Muscle of leg (tissue), 3 donors: ENCODE measurements at regions not wholly inside any gene's neighbourhood (a gene's known extent, or its start where the extent isn't known, plus 50 kb on each side); places are given as distances from the start of the nearest gene placed in this dataset.

ENCODE experiments used
- DNase-seq: peaks from one replicate; pipeline ENCODE4 v3.0.0; 2013
- H3K27ac ChIP-seq: one replicate; pipeline ENCODE4 v1.5.1; 2013; ENCODE audit warnings: mild to moderate bottlenecking, low read length, control low read depth
- H3K27me3 ChIP-seq: one replicate; pipeline ENCODE4 v1.6.1; 2013; ENCODE audit warnings: low read length; ENCODE audit not compliant: control insufficient read depth, insufficient read depth
- H3K36me3 ChIP-seq: one replicate; pipeline ENCODE4 v1.6.1; 2013; ENCODE audit warnings: low read length; ENCODE audit not compliant: control insufficient read depth, insufficient read depth
- H3K4me1 ChIP-seq: one replicate; pipeline ENCODE4 v1.6.1; 2013; ENCODE audit warnings: low read length; ENCODE audit not compliant: control insufficient read depth, insufficient read depth
- H3K4me3 ChIP-seq: one replicate; pipeline ENCODE4 v1.5.1; 2013; ENCODE audit warnings: low read length, control low read depth
- H3K9me3 ChIP-seq: replicated peaks from 2 replicates; pipeline ENCODE4 v1.6.1; 2013; ENCODE audit warnings: low read depth, low read length; ENCODE audit not compliant: control insufficient read depth
- WGBS: methylation state at CpG from one replicate; pipeline ENCODE4 v1.1.5; 2013; ENCODE audit warnings: missing lambda C conversion rate; ENCODE audit not compliant: insufficient coverage; 5-methylcytosine and 5-hydroxymethylcytosine counted together

DNA sequence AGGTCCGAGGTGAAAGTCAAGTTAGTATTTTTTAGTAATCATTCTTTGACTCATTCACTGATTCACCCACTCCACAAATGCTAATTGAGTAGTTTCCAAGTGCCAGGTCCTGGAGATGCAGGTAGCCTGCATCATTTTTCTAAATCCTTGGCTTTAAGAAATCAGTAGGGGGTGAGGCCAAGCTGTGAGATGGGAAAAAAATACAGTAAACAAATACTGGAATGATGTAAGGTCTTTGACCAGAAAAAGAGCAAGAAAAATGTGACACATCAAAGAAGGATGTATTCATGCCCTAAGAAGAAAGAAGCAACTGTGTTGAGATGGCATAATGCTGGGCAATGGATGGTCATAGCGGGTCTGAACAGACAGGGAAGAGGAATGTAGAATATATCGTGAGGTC is 1386.6 kb downstream of the PCDH7 start:
- no peaks in the 10 kb centered on the region for H3K27me3 ChIP-seq
- H3K27ac ChIP-seq = no peak overlapping the region
- no peak for DNase-seq
- no peaks in the 10 kb centered on the region for H3K4me1 ChIP-seq
- no peaks in the 10 kb centered on the region for H3K9me3 ChIP-seq
- H3K36me3 ChIP-seq = no peaks in the 10 kb centered on the region
- no peak overlapping the region for H3K4me3 ChIP-seq
- no CpG with 5 or more reads among the region's 3 CpGs for WGBS

DNA sequence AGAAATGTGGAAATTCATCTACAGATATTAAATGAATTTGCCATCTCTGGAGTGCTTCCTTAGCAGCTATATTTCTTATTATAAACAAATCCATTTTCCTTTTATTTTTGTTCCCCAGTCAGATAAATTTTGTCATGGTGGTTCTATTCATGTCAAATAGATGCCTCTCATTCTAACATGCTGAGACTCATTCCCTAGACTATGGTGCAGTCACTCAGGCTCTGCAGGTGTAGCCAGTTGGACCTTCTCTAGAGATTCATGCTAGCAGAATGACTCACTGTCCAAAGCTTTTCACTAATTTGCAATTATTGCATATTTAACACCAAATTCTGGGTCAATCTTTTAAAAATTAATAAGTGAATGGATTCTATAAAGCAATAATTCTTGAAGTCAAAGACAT is 1392.7 kb downstream of the PCDH7 start:
- Histone ChIP-seq H3K36me3 (no peaks in the 10 kb centered on the region), H3K9me3 (no peaks in the 10 kb centered on the region), H3K27me3 (no peaks in the 10 kb centered on the region), H3K27ac (no peak overlapping the region), H3K4me3 (no peak overlapping the region), H3K4me1 (no peaks in the 10 kb centered on the region)
- no peak for DNase-seq

- Histone ChIP-seq H3K9me3 (no peaks in the 10 kb centered on the region), H3K4me1 (no peaks in the 10 kb centered on the region), H3K27me3 (no peaks in the 10 kb centered on the region), H3K36me3 (no peaks in the 10 kb centered on the region), H3K27ac (no peak overlapping the region), H3K4me3 (no peak overlapping the region)
- peak; percentile 14 for DNase-seq
- 60% methylated on average over 1 of the region's 3 CpGs for WGBS
Observed at GRCh38 chr4:32117693-32118092, 1397.5 kb downstream of the PCDH7 start.

GRCh38 chr4:32119907-32120306 is 1399.7 kb downstream of the PCDH7 start:
- Histone ChIP-seq H3K36me3 (no peaks in the 10 kb centered on the region), H3K4me3 (no peak overlapping the region), H3K9me3 (no peaks in the 10 kb centered on the region), H3K27ac (no peak overlapping the region), H3K4me1 (no peaks in the 10 kb centered on the region), H3K27me3 (no peaks in the 10 kb centered on the region)
- no peak for DNase-seq
- no CpG with 5 or more reads among the region's 1 CpG for WGBS

GRCh38 chr4:32128549-32128948 is 1408.4 kb downstream of the PCDH7 start:
- Histone ChIP-seq H3K27ac (no peak overlapping the region), H3K4me1 (no peaks in the 10 kb centered on the region), H3K36me3 (no peaks in the 10 kb centered on the region), H3K4me3 (no peak overlapping the region), H3K9me3 (no peaks in the 10 kb centered on the region), H3K27me3 (no peaks in the 10 kb centered on the region)
- DNase-seq = no peak
- WGBS = no CpG with 5 or more reads among the region's 4 CpGs

GRCh38 chr4:32129967-32130366 is 1409.8 kb downstream of the PCDH7 start:
- Histone ChIP-seq H3K36me3 (no peaks in the 10 kb centered on the region), H3K4me1 (no peaks in the 10 kb centered on the region)

GRCh38 chr4:32133141-32133540 is 1413.0 kb downstream of the PCDH7 start:
- Histone ChIP-seq H3K4me1 (no peaks in the 10 kb centered on the region), H3K36me3 (no peaks in the 10 kb centered on the region), H3K4me3 (no peak overlapping the region), H3K27ac (no peak overlapping the region), H3K9me3 (no peaks in the 10 kb centered on the region), H3K27me3 (no peaks in the 10 kb centered on the region)
- WGBS = no CpG with 5 or more reads among the region's 1 CpG
- DNase-seq = no peak

More at GRCh38 chr4:32129967-32130366, 1409.8 kb downstream of the PCDH7 start:
- no peak for DNase-seq
- WGBS = no CpG with 5 or more reads among the region's 2 CpGs
- H3K27me3 ChIP-seq = no peaks in the 10 kb centered on the region
- H3K9me3 ChIP-seq = no peaks in the 10 kb centered on the region
- H3K27ac ChIP-seq = no peak overlapping the region
- no peak overlapping the region for H3K4me3 ChIP-seq

GRCh38 chr4:32133734-32134133 is 1413.6 kb downstream of the PCDH7 start:
- Histone ChIP-seq H3K27me3 (no peaks in the 10 kb centered on the region), H3K4me1 (no peaks in the 10 kb centered on the region), H3K9me3 (no peaks in the 10 kb centered on the region), H3K4me3 (no peak overlapping the region), H3K27ac (no peak overlapping the region), H3K36me3 (no peaks in the 10 kb centered on the region)
- DNase-seq = no peak

DNA sequence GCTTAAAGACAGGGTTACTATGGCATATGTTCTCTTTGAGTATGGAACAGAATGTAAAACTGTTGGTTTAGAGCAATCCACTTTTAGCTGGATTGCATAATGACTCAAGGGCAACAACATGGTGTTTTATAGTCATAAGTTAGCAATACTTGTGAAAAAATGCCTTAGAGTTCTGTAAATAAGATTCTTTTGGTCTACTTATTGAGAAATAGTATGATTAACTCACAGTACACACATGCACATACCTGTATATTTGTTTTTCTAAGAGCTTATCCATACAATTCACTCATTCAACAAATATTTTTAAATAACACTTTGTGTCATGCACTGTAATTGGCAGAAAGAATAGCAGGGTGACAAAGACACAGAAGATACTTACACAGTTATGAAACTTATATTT is 1415.5 kb downstream of the PCDH7 start:
- DNase-seq = no peak
- H3K27me3 ChIP-seq = no peaks in the 10 kb centered on the region
- H3K9me3 ChIP-seq = no peaks in the 10 kb centered on the region
- no peaks in the 10 kb centered on the region for H3K36me3 ChIP-seq
- H3K27ac ChIP-seq = no peak overlapping the region
- no peaks in the 10 kb centered on the region for H3K4me1 ChIP-seq
- H3K4me3 ChIP-seq = no peak overlapping the region

- no peaks in the 10 kb centered on the region for H3K9me3 ChIP-seq
- no peak overlapping the region for H3K4me3 ChIP-seq
- no CpG with 5 or more reads among the region's 2 CpGs for WGBS
- no peaks in the 10 kb centered on the region for H3K4me1 ChIP-seq
- no peaks in the 10 kb centered on the region for H3K36me3 ChIP-seq
- no peaks in the 10 kb centered on the region for H3K27me3 ChIP-seq
- no peak for DNase-seq
- no peak overlapping the region for H3K27ac ChIP-seq
Observed at GRCh38 chr4:32136081-32136787, 1416.1 kb downstream of the PCDH7 start.

DNA sequence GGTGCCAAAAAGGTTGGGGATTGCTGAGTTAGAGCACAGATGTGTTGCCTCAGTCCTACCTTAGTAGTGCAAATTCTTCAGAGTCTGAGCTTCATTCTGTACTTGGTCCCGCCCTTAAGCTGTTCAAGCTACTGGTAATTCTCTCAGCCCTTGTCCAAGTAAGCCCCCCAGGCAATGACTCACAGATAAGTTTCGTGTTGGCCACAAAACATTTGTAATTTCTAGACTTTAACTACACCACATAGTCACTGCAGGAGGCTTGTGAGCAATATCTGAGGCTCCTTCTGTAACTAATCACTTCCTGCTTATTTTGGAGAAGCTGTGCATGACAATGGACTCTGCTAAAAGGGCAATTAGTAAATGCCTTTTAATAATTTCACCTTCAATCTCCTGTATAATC is 1420.5 kb downstream of the PCDH7 start:
- DNase-seq = no peak
- Histone ChIP-seq H3K27ac (no peak overlapping the region), H3K9me3 (no peaks in the 10 kb centered on the region), H3K4me1 (no peaks in the 10 kb centered on the region), H3K4me3 (no peak overlapping the region), H3K27me3 (no peaks in the 10 kb centered on the region), H3K36me3 (no peaks in the 10 kb centered on the region)
- WGBS = 54% methylated on average over 2 of the region's 2 CpGs
